HepG2 (cell line): ENCODE measurements at regions not wholly inside any gene's neighbourhood (a gene's known extent, or its start where the extent isn't known, plus 50 kb on each side); places are given as distances from the start of the nearest gene placed in this dataset.

Source experiments
- ARID5B ChIP-seq: IDR thresholded peaks from 2 replicates; pipeline ENCODE4 v1.4.0; 2020; ENCODE audit warnings: mild to moderate bottlenecking, missing genetic modification reagents
- BATF2 ChIP-seq: sonication (generic); formaldehyde crosslinking; IDR thresholded peaks from 2 replicates; pipeline ENCODE4 v1.8.0; 2022; ENCODE audit warnings: mild to moderate bottlenecking, missing genetic modification reagents, moderate library complexity
- DRAP1 ChIP-seq: IDR thresholded peaks from 2 replicates; pipeline ENCODE4 v1.6.1; 2016; ENCODE audit warnings: missing genetic modification reagents, missing compliant biosample characterization
- E2F1 ChIP-seq: sonication (generic); formaldehyde crosslinking; IDR thresholded peaks from 2 replicates; pipeline ENCODE4 v1.5.0; 2020; ENCODE audit warnings: missing genetic modification reagents
- FUBP1 ChIP-seq: sonication (generic); formaldehyde crosslinking; IDR thresholded peaks from 2 replicates; pipeline ENCODE4 v1.5.1; 2020; ENCODE audit warnings: missing genetic modification reagents, mild to moderate bottlenecking, borderline replicate concordance
- GATAD1 ChIP-seq: IDR thresholded peaks from 2 replicates; pipeline ENCODE4 v1.6.1; 2016; ENCODE audit warnings: missing genetic modification reagents, missing compliant biosample characterization
- KAT8 ChIP-seq: IDR thresholded peaks from 2 replicates; pipeline ENCODE4 v1.6.1; 2016; ENCODE audit warnings: missing genetic modification reagents, missing compliant biosample characterization
- MEIS1 ChIP-seq: sonication (generic); formaldehyde crosslinking; IDR thresholded peaks from 2 replicates; pipeline ENCODE4 v1.9.0; 2021; ENCODE audit warnings: mild to moderate bottlenecking, missing genetic modification reagents, moderate library complexity, borderline replicate concordance
- MLX ChIP-seq: IDR thresholded peaks from 2 replicates; pipeline ENCODE4 v1.6.1; 2016
- PCBP1 ChIP-seq: fragments of 200-400 bp; formaldehyde crosslinking; IDR thresholded peaks from 2 replicates; pipeline ENCODE4 v1.6.1; 2017; ENCODE audit warnings: mild to moderate bottlenecking, low read depth, low read length, borderline replicate concordance
- SRSF9 ChIP-seq: fragments of 200-400 bp; formaldehyde crosslinking; IDR thresholded peaks from 2 replicates; pipeline ENCODE4 v1.6.1; 2018; ENCODE audit warnings: borderline replicate concordance, mild to moderate bottlenecking, low read depth, low read length; ENCODE audit not compliant: insufficient read depth, poor library complexity, severe bottlenecking
- TEF ChIP-seq: sonication (generic); formaldehyde crosslinking; IDR thresholded peaks from 2 replicates; pipeline ENCODE4 v1.5.0; 2020; ENCODE audit warnings: missing genetic modification reagents
- WIZ ChIP-seq: sonication (generic); formaldehyde crosslinking; IDR thresholded peaks from 2 replicates; pipeline ENCODE4 v1.5.1; 2020; ENCODE audit warnings: mild to moderate bottlenecking, missing genetic modification reagents
- ZNF143 ChIP-seq: sonication (generic); formaldehyde crosslinking; IDR thresholded peaks from 2 replicates; pipeline ENCODE4 v1.4.0; 2020; ENCODE audit warnings: missing genetic modification reagents
- ZNF234 ChIP-seq: sonication (generic); formaldehyde crosslinking; conservative IDR thresholded peaks from 2 replicates; pipeline ENCODE4 v1.5.1; 2020; ENCODE audit warnings: mild to moderate bottlenecking, missing genetic modification reagents
- ZNF335 ChIP-seq: sonication (generic); formaldehyde crosslinking; IDR thresholded peaks from 2 replicates; pipeline ENCODE4 v1.4.0; 2020; ENCODE audit warnings: missing genetic modification reagents
- ZNF44 ChIP-seq: sonication (generic); formaldehyde crosslinking; IDR thresholded peaks from 2 replicates; pipeline ENCODE4 v1.5.1; 2020; ENCODE audit warnings: mild to moderate bottlenecking, missing genetic modification reagents
- ZNF564 ChIP-seq: sonication (generic); formaldehyde crosslinking; IDR thresholded peaks from 2 replicates; pipeline ENCODE4 v1.8.1; 2023; ENCODE audit warnings: mild to moderate bottlenecking, missing genetic modification reagents
- ZNF616 ChIP-seq: sonication (generic); formaldehyde crosslinking; IDR thresholded peaks from 2 replicates; pipeline ENCODE4 v1.5.0; 2020; ENCODE audit warnings: low read depth, mild to moderate bottlenecking, missing genetic modification reagents
- ZNF644 ChIP-seq: IDR thresholded peaks from 2 replicates; pipeline ENCODE4 v1.6.1; 2016; ENCODE audit warnings: low read depth
- ZNF749 ChIP-seq: sonication (generic); formaldehyde crosslinking; IDR thresholded peaks from 2 replicates; pipeline ENCODE4 v1.8.0; 2022; ENCODE audit warnings: mild to moderate bottlenecking, missing genetic modification reagents, moderate library complexity, borderline replicate concordance
- ZNF781 ChIP-seq: sonication (generic); formaldehyde crosslinking; IDR thresholded peaks from 2 replicates; pipeline ENCODE4 v1.5.1; 2020; ENCODE audit warnings: borderline replicate concordance, mild to moderate bottlenecking, missing genetic modification reagents; ENCODE audit errors: not compliant biosample characterization

- no peak for TF ChIP-seq BATF2 (CRISPR knock-in tag)
- TF ChIP-seq ZNF616 (CRISPR knock-in tag) = no peak
- no peak for TF ChIP-seq ZNF335
- 0 out of 2 replicates have a peak, but pooled peaks have one; percentile 24 for TF ChIP-seq MLX
- 0 out of 2 replicates have a peak, but pooled peaks have one; percentile 47 for TF ChIP-seq KAT8
- TF ChIP-seq ZNF644 = peak; percentile 97
- TF ChIP-seq SRSF9 = no peak
- no peak for TF ChIP-seq E2F1 (CRISPR knock-in tag)
- TF ChIP-seq ZNF44 (CRISPR knock-in tag) = no peak
- TF ChIP-seq FUBP1 (CRISPR knock-in tag) = no peak
- TF ChIP-seq ZNF749 (CRISPR knock-in tag) = no peak
- no peak for TF ChIP-seq PCBP1
- TF ChIP-seq ARID5B (CRISPR knock-in tag) = peak; percentile 88
- TF ChIP-seq GATAD1 (CRISPR knock-in tag) = no peak
- no peak for TF ChIP-seq ZNF564 (CRISPR knock-in tag)
- no peak for TF ChIP-seq TEF (CRISPR knock-in tag)
- no peak for TF ChIP-seq WIZ (CRISPR knock-in tag)
- TF ChIP-seq ZNF781 = no peak
- TF ChIP-seq DRAP1 (CRISPR knock-in tag) = no peak
- TF ChIP-seq ZNF143 (CRISPR knock-in tag) = no peak
- no peak for TF ChIP-seq MEIS1 (CRISPR knock-in tag)
- no peak for TF ChIP-seq ZNF234
Measured at GRCh38 chr7:138237995-138238394, 161.7 kb downstream of the AKR1D1 start (continued).
